ENCODE measurements at regions not wholly inside any gene's neighbourhood (a gene's known extent, or its start where the extent isn't known, plus 50 kb on each side); places are given as distances from the start of the nearest gene placed in this dataset.

DNA sequence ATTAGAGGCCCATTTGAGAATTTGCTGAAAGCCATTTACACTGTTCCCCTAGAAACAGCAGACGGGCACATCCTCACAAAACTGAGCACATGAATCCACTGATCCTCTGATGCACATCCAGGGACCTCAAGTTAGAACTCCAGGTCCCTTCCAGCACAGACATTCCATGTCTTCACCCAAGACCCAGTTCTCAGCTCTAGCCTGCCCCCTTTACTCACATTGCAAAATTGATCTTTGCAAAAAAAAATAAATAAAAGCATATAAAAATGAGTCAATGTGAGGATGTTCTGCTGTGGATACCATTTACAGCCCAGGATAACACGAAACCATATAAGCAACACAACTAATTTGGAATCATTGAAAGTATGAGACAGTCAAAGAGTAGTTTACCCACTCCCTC lies 458.2 kb upstream of the JARID2 start:
- intact Hi-C loops (cut with micrococcal nuclease): no loop called here
- Mint-ChIP-seq H3K4me3 (no peak overlapping the region), H3K27ac (no peak overlapping the region)

DNA sequence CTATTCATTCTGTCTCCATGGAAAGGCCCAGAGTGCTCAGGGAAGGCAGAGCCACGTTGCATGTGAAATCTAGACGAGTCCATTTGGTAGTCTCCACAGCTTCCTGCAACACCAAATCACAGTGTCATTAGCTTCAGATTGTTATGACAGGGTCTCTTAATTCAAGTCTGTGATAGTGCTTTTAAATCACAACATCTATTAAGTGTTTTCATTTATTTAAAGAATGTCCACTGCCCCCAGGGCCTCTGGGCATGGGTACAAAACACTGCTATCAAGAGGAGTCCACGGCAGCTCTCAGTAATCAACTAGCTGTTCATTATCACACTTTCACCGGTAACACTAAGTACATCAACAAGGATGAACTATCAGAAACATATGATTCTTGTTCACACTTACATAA lies 455.9 kb upstream of the JARID2 start:
- intact Hi-C loops (cut with micrococcal nuclease): no loop called here
- peaks cover 22% of the 10 kb centered on the region for H3K4me1 Mint-ChIP-seq (ENCODE audit: low read depth)

More for the DNA sequence above, 458.2 kb upstream of the JARID2 start:
- Mint-ChIP-seq H3K9me3 (peaks cover 2% of the 10 kb centered on the region), H3K27me3 (peaks cover 2% of the 10 kb centered on the region), H3K4me1 (ENCODE audit: low read depth) (peaks cover 27% of the 10 kb centered on the region), H3K36me3 (ENCODE audit: low read depth) (no peaks in the 10 kb centered on the region)
- DNase-seq (no peak), ATAC-seq (no peak)
- ChIA-PET POLR2A (no interaction called here), CTCF (interaction anchor here (1.5 kb wide), 1 partner anchor 12 kb away, joined by 3 read pairs; no protein-coding TSS in a partner anchor)
- TF ChIP-seq CTCF (IDR thresholded peaks at IDR 0.05): no peak

DNA sequence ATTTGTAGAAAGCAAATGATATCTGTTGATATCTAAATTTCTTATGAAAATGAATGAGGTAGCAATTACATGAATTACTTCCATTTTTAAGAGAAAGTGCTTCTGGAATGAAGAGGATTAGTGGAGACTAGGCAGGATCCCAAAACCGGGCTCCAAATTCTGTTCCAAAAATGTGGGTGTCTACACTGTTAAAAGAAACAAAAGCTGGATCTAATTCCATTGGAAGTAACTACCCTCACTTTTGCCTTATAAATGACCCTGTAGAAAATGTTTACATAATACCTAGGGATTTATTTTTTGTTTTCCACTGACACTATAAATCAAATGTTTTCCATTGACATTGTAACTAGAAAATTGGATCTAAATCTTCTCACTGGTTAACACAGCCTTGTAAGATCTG lies 454.9 kb upstream of the JARID2 start:
- POLR2A ChIA-PET: no interaction called here
- no peak for TF ChIP-seq CTCF (IDR thresholded peaks at IDR 0.05)
- H3K4me3 Mint-ChIP-seq: no peak overlapping the region
- H3K9me3 Mint-ChIP-seq: no peaks in the 10 kb centered on the region
- peaks cover 20% of the 10 kb centered on the region for H3K4me1 Mint-ChIP-seq (ENCODE audit: low read depth)
- H3K27ac Mint-ChIP-seq: no peak overlapping the region
- H3K36me3 Mint-ChIP-seq (ENCODE audit: low read depth): no peaks in the 10 kb centered on the region
- DNase-seq (no peak), ATAC-seq (no peak)
- CTCF ChIA-PET: no interaction called here
- intact Hi-C loops (cut with micrococcal nuclease): no loop called here
- peaks cover 2% of the 10 kb centered on the region for H3K27me3 Mint-ChIP-seq

More for the DNA sequence above, 455.9 kb upstream of the JARID2 start:
- ChIA-PET CTCF (no interaction called here), POLR2A (no interaction called here)
- DNase-seq (no peak), ATAC-seq (no peak)
- H3K4me3 Mint-ChIP-seq: no peak overlapping the region
- no peak for TF ChIP-seq CTCF (IDR thresholded peaks at IDR 0.05)
- H3K36me3 Mint-ChIP-seq (ENCODE audit: low read depth): no peaks in the 10 kb centered on the region
- no peaks in the 10 kb centered on the region for H3K9me3 Mint-ChIP-seq
- H3K27ac Mint-ChIP-seq: no peak overlapping the region
- H3K27me3 Mint-ChIP-seq: peaks cover 2% of the 10 kb centered on the region

- H3K36me3 Mint-ChIP-seq (ENCODE audit: low read depth): no peaks in the 10 kb centered on the region
- DNase-seq (no peak), ATAC-seq (no peak)
- ChIA-PET POLR2A (no interaction called here), CTCF (no interaction called here)
- no peak overlapping the region for H3K27ac Mint-ChIP-seq
- H3K4me3 Mint-ChIP-seq: no peak overlapping the region
- H3K9me3 Mint-ChIP-seq: no peaks in the 10 kb centered on the region
- H3K4me1 Mint-ChIP-seq (ENCODE audit: low read depth): peaks cover 19% of the 10 kb centered on the region
- no peak for TF ChIP-seq CTCF (IDR thresholded peaks at IDR 0.05)
- intact Hi-C loops (cut with micrococcal nuclease): no loop called here
- peaks cover 2% of the 10 kb centered on the region for H3K27me3 Mint-ChIP-seq
Observed at GRCh38 chr6:14791526-14791925, 454.3 kb upstream of the JARID2 start.

DNA sequence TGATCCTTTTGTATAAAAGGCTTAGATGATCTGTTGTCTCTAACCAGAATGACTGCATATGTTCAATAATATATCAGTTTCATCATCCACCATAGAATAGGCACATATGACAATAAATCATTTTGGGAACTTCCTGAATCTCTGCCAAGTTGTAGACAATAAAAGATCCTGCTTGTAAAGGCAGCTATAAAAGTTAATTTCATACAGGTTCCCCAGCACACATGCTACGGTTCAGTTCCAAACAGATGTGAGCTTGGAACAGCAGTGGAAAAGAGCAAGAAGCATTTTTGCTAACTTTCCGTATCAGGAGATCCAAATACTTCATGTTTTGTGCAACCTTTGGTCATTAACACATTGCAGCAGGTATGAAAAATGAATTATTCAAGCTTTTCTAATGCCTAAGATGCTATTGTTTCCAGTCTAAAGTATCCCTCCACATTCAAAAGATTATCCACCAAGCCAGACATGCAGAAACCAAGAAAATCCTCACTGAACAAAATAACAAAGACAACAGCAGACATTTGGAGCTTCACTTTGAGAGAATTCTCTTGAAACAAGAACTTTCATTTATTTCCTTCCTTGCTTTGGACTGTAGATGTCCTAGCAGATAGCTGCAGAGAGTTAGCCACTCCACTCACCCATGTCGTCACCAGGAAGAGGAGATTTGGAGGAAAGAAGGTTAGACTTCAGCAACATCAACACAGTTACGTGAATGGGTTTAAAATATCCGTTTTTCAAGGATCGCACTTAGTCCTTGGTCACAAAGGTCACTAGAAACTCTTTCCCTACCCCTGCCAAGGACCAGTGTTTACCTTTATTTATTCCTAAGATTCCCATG lies 453.5 kb upstream of the JARID2 start:
- no peak for ATAC-seq
- peaks cover 2% of the 10 kb centered on the region for H3K27me3 Mint-ChIP-seq

More for the DNA sequence above, 453.5 kb upstream of the JARID2 start:
- no peak for TF ChIP-seq CTCF (IDR thresholded peaks at IDR 0.05)
- ChIA-PET POLR2A (no interaction called here), CTCF (no interaction called here)
- Mint-ChIP-seq H3K9me3 (no peaks in the 10 kb centered on the region), H3K27ac (no peak overlapping the region), H3K4me1 (ENCODE audit: low read depth) (peaks cover 10% of the 10 kb centered on the region), H3K4me3 (no peak overlapping the region), H3K36me3 (ENCODE audit: low read depth) (no peaks in the 10 kb centered on the region)
- no peak for DNase-seq
- intact Hi-C loops (cut with micrococcal nuclease): no loop called here
